Body of pancreas (tissue), 4 donors: ENCODE measurements at regions not wholly inside any gene's neighbourhood (a gene's known extent, or its start where the extent isn't known, plus 50 kb on each side); places are given as distances from the start of the nearest gene placed in this dataset.

Source experiments
- CTCF ChIP-seq, 7 experiments: fragments of 450-650 bp in 4 of 7; fragments of 200-600 bp in 3 of 7; sonication (generic) in 3 of 7; IDR thresholded peaks; one replicate each; pipeline ENCODE4 v1.5.1; 2016 to 2019; ENCODE audit warnings: antibody characterized with exemption in 7 of 7
- POLR2A ChIP-seq, 3 donors: fragments of 450-650 bp; IDR thresholded peaks; one replicate each; pipeline ENCODE4 v1.6.1; 2016; ENCODE audit warnings: antibody characterized with exemption in 3 of 3, mild to moderate bottlenecking in 2 of 3

- TF ChIP-seq CTCF (IDR thresholded peaks at IDR 0.05) (no peak), POLR2A (IDR thresholded peaks at IDR 0.05) (no peak)
Measured at GRCh38 chr15:70387081-70387480, 289.4 kb upstream of the TLE3 start.
